ENCODE measurements at regions not wholly inside any gene's neighbourhood (a gene's known extent, or its start where the extent isn't known, plus 50 kb on each side); places are given as distances from the start of the nearest gene placed in this dataset.

- Histone ChIP-seq H4K20me1 (replicated peaks; ENCODE audit: control insufficient read depth, extremely low read depth, insufficient read depth, low read length) (no peaks in the 10 kb centered on the region), H3K4me2 (ENCODE audit: insufficient read depth, low read length) (no peak overlapping the region), H3K9me1 (replicated peaks; ENCODE audit: control insufficient read depth, extremely low read depth, insufficient read depth, low read length) (no peaks in the 10 kb centered on the region), H3K4me1 (ENCODE audit: control insufficient read depth, extremely low read depth, insufficient read depth, low read length) (no peaks in the 10 kb centered on the region), H3K4me3 (replicated peaks in 1 of 3; ENCODE audit: insufficient read depth in 1 of 3, low read depth in 1 of 3, low read length in 3 of 3) (no peak overlapping the region), H2AFZ (ENCODE audit: low read depth, low read length) (no peak overlapping the region), H3K27ac (ENCODE audit: insufficient read depth, low read depth, low read length) (no peak overlapping the region), H3K9ac (replicated peaks; ENCODE audit: extremely low read depth, insufficient read depth, low read length) (no peak overlapping the region), H3K79me2 (ENCODE audit: control insufficient read depth, insufficient read depth, low read length) (no peaks in the 10 kb centered on the region), H3K9me3 (replicated peaks; ENCODE audit: control insufficient read depth, insufficient read depth, low read length) (peaks cover 11% of the 10 kb centered on the region), H3K27me3 (ENCODE audit: control insufficient read depth in 2 of 2, insufficient read depth in 2 of 2, low read length in 2 of 2) (no peaks in the 10 kb centered on the region), H3K36me3 (ENCODE audit: control insufficient read depth in 2 of 2, extremely low read depth in 1 of 2, insufficient read depth in 2 of 2, low read length in 2 of 2) (no peaks in the 10 kb centered on the region)
- ChIA-PET CTCF (no interaction called here), POLR2A (no interaction called here)
- no peak for FAIRE-seq
- intact Hi-C loops (cut with micrococcal nuclease), result no loop called here
- no peak for DNase-seq (ENCODE audit: low read depth, low spot score)
- BruUV-seq (replicated peaks), result no TSS peak
- dilution Hi-C loops (cut with MboI; ENCODE audit: extremely low pct_ligation_motif_present, low sequenced_read_pairs), result no loop called here
- no peak for TF ChIP-seq MYC (IDR thresholded peaks at IDR 0.05; ENCODE audit: low read depth, low read length)
- no peak for TF ChIP-seq POLR2A (IDR thresholded peaks at IDR 0.05; ENCODE audit: low read depth, low read length)
- no peak for TF ChIP-seq GATA2 (IDR thresholded peaks at IDR 0.05; ENCODE audit: insufficient read depth, insufficient read length, low read depth, low read length)
- TF ChIP-seq POLR2AphosphoS5 (IDR thresholded peaks at IDR 0.05; ENCODE audit: insufficient read depth, low read depth, low read length), result no peak
Observed at GRCh38 chr3:89950772-89951171, 843.4 kb downstream of the EPHA3 start.

DNA sequence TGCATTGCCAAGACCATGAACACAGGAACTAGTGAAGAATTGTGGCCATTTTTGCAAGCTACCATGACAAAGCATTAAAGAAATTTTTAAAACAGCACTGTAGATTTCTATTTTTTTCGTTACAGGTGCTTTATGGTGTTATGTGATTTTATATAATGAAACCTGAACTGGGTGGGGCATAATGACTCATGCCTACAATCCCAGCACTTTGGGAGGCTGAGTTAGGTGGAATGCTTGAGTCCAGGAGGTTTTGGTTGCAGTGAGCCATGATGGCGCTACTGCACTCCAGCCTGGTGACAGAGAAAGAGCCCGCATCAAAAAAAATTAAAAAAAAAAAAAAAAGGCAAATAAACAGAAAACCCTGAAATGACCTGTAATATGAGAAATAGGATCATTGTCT is 846.7 kb downstream of the EPHA3 start:
- dilution Hi-C loops (cut with MboI; ENCODE audit: extremely low pct_ligation_motif_present, low sequenced_read_pairs), result no loop called here
- Histone ChIP-seq H3K27ac (ENCODE audit: insufficient read depth, low read depth, low read length) (no peak overlapping the region), H2AFZ (ENCODE audit: low read depth, low read length) (no peak overlapping the region), H3K9me3 (replicated peaks; ENCODE audit: control insufficient read depth, insufficient read depth, low read length) (peaks cover 6% of the 10 kb centered on the region), H4K20me1 (replicated peaks; ENCODE audit: control insufficient read depth, extremely low read depth, insufficient read depth, low read length) (no peaks in the 10 kb centered on the region), H3K79me2 (ENCODE audit: control insufficient read depth, insufficient read depth, low read length) (no peaks in the 10 kb centered on the region), H3K4me3 (replicated peaks in 1 of 3; ENCODE audit: insufficient read depth in 1 of 3, low read depth in 1 of 3, low read length in 3 of 3) (no peak overlapping the region), H3K9ac (replicated peaks; ENCODE audit: extremely low read depth, insufficient read depth, low read length) (no peak overlapping the region), H3K27me3 (ENCODE audit: control insufficient read depth in 2 of 2, insufficient read depth in 2 of 2, low read length in 2 of 2) (no peaks in the 10 kb centered on the region), H3K4me2 (ENCODE audit: insufficient read depth, low read length) (no peak overlapping the region), H3K36me3 (ENCODE audit: control insufficient read depth in 2 of 2, extremely low read depth in 1 of 2, insufficient read depth in 2 of 2, low read length in 2 of 2) (no peaks in the 10 kb centered on the region), H3K4me1 (ENCODE audit: control insufficient read depth, extremely low read depth, insufficient read depth, low read length) (no peaks in the 10 kb centered on the region), H3K9me1 (replicated peaks; ENCODE audit: control insufficient read depth, extremely low read depth, insufficient read depth, low read length) (no peaks in the 10 kb centered on the region)
- no TSS peak for BruUV-seq (replicated peaks)
- no peak for TF ChIP-seq MYC (IDR thresholded peaks at IDR 0.05; ENCODE audit: low read depth, low read length)
- no peak for TF ChIP-seq EZH2 (IDR thresholded peaks at IDR 0.05; ENCODE audit: borderline replicate concordance, low read depth, low read length, severe bottlenecking)
- TF ChIP-seq POLR2AphosphoS5 (IDR thresholded peaks at IDR 0.05; ENCODE audit: insufficient read depth, low read depth, low read length), result no peak
- no peak for TF ChIP-seq CTCF (IDR thresholded peaks at IDR 0.05; ENCODE audit: extremely low read depth in 1 of 2, insufficient read depth in 1 of 2, low read depth in 1 of 2, low read length in 2 of 2)
- TF ChIP-seq GATA2 (IDR thresholded peaks at IDR 0.05; ENCODE audit: insufficient read depth, insufficient read length, low read depth, low read length), result no peak
- TF ChIP-seq FOS (IDR thresholded peaks at IDR 0.05; ENCODE audit: borderline replicate concordance, insufficient read depth, low read length), result no peak
- no peak for TF ChIP-seq JUN (IDR thresholded peaks at IDR 0.05; ENCODE audit: borderline replicate concordance, insufficient read depth, insufficient read length, low read depth)
- TF ChIP-seq, protein P1, sequence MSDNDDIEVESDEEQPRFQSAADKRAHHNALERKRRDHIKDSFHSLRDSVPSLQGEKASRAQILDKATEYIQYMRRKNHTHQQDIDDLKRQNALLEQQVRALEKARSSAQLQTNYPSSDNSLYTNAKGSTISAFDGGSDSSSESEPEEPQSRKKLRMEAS (IDR thresholded peaks at IDR 0.05; ENCODE audit: insufficient read depth, insufficient read length), result no peak
- TF ChIP-seq POLR2A (IDR thresholded peaks at IDR 0.05; ENCODE audit: low read depth, low read length), result no peak
- POLR2A ChIA-PET, result no interaction called here
- CTCF ChIA-PET, result no interaction called here
- FAIRE-seq, result no peak
- no peak for DNase-seq (ENCODE audit: low read depth, low spot score)
- intact Hi-C loops (cut with micrococcal nuclease), result no loop called here

Data from endothelial cell of umbilical vein (primary cell).